IMR-90 (cell line): ENCODE measurements at regions not wholly inside any gene's neighbourhood (a gene's known extent, or its start where the extent isn't known, plus 50 kb on each side); places are given as distances from the start of the nearest gene placed in this dataset.

ENCODE experiments used
- BHLHE40 ChIP-seq: fragments of 150-350 bp; IDR thresholded peaks from 2 replicates; pipeline ENCODE4 v1.6.1; 2016; ENCODE audit warnings: mild to moderate bottlenecking, low read depth, low read length
- CEBPB ChIP-seq: IDR thresholded peaks from 2 replicates; pipeline ENCODE4 v1.6.1; 2012; ENCODE audit warnings: low read depth, low read length, improper control_type of control experiment
- MAZ ChIP-seq: IDR thresholded peaks from 2 replicates; pipeline ENCODE4 v1.6.1; 2012; ENCODE audit warnings: low read depth, mild to moderate bottlenecking, low read length, improper control_type of control experiment, moderate library complexity, borderline replicate concordance
- POLR2A ChIP-seq: IDR thresholded peaks from 2 replicates; pipeline ENCODE4 v1.6.1; 2012; ENCODE audit warnings: mild to moderate bottlenecking, low read depth, low read length
- RAD21 ChIP-seq: IDR thresholded peaks from 2 replicates; pipeline ENCODE4 v1.6.1; 2012; ENCODE audit warnings: low read length, improper control_type of control experiment
- SMC3 ChIP-seq: fragments of 150-350 bp; IDR thresholded peaks from 2 replicates; pipeline ENCODE4 v1.6.1; 2016; ENCODE audit warnings: low read depth, mild to moderate bottlenecking, antibody characterized with exemption, low read length, moderate library complexity
- TF ChIP-seq, protein P1 (sequence below): conservative IDR thresholded peaks from 2 replicates; pipeline ENCODE4 v1.5.1; 2012; ENCODE audit warnings: mild to moderate bottlenecking, low read depth, low read length, improper control_type of control experiment
- TF ChIP-seq, protein P2 (sequence below): fragments of 150-350 bp; IDR thresholded peaks from 2 replicates; pipeline ENCODE4 v1.6.1; 2017; ENCODE audit warnings: mild to moderate bottlenecking, antibody characterized with exemption, low read length, low read depth
- TF ChIP-seq, protein P3 (sequence below): fragments of 150-350 bp; IDR thresholded peaks from 2 replicates; pipeline ENCODE4 v1.6.1; 2016; ENCODE audit warnings: low read depth, mild to moderate bottlenecking, low read length, moderate library complexity, borderline replicate concordance

DNA sequence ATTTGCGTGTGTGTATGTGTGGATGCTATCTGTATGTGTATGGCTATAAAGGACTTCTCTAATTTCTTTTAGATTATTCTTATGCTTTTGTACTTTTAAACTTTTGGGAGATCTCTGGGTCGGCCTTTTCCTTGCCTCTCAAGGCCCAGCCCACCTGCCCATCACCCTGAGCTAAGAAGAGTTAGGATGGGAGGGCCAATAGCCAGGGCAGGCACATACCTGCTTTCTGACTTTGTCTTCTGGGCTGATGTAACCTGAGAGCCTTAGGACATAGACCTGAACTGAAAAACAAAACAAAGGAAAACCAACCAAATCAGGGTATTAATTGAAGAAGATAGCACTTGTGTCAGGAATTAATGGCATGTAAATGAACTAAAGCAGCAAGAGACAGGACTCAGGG, 100.2 kb downstream of the IRX1 start:
- TF ChIP-seq, protein P1, sequence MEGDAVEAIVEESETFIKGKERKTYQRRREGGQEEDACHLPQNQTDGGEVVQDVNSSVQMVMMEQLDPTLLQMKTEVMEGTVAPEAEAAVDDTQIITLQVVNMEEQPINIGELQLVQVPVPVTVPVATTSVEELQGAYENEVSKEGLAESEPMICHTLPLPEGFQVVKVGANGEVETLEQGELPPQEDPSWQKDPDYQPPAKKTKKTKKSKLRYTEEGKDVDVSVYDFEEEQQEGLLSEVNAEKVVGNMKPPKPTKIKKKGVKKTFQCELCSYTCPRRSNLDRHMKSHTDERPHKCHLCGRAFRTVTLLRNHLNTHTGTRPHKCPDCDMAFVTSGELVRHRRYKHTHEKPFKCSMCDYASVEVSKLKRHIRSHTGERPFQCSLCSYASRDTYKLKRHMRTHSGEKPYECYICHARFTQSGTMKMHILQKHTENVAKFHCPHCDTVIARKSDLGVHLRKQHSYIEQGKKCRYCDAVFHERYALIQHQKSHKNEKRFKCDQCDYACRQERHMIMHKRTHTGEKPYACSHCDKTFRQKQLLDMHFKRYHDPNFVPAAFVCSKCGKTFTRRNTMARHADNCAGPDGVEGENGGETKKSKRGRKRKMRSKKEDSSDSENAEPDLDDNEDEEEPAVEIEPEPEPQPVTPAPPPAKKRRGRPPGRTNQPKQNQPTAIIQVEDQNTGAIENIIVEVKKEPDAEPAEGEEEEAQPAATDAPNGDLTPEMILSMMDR = no peak
- TF ChIP-seq CEBPB = no peak
- TF ChIP-seq SMC3 = no peak
- TF ChIP-seq POLR2A = no peak
- TF ChIP-seq BHLHE40 = no peak
- TF ChIP-seq MAZ = no peak
- TF ChIP-seq, protein P2, sequence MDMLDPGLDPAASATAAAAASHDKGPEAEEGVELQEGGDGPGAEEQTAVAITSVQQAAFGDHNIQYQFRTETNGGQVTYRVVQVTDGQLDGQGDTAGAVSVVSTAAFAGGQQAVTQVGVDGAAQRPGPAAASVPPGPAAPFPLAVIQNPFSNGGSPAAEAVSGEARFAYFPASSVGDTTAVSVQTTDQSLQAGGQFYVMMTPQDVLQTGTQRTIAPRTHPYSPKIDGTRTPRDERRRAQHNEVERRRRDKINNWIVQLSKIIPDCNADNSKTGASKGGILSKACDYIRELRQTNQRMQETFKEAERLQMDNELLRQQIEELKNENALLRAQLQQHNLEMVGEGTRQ = no peak
- TF ChIP-seq, protein P3, sequence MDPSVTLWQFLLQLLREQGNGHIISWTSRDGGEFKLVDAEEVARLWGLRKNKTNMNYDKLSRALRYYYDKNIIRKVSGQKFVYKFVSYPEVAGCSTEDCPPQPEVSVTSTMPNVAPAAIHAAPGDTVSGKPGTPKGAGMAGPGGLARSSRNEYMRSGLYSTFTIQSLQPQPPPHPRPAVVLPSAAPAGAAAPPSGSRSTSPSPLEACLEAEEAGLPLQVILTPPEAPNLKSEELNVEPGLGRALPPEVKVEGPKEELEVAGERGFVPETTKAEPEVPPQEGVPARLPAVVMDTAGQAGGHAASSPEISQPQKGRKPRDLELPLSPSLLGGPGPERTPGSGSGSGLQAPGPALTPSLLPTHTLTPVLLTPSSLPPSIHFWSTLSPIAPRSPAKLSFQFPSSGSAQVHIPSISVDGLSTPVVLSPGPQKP = no peak
- TF ChIP-seq RAD21 = no peak
